ENCODE measurements at regions not wholly inside any gene's neighbourhood (a gene's known extent, or its start where the extent isn't known, plus 50 kb on each side); places are given as distances from the start of the nearest gene placed in this dataset.

GRCh38 chr11:119845756-119846155, 116.8 kb upstream of the NECTIN1 start:
- no peaks in the 10 kb centered on the region for H3K9me3 ChIP-seq (ENCODE audit: insufficient read depth, low read depth, low read length)
- no peaks in the 10 kb centered on the region for H3K36me3 ChIP-seq (ENCODE audit: insufficient read depth, low read length)
- H3K4me2 ChIP-seq (ENCODE audit: low read depth, low read length, poor library complexity, severe bottlenecking): no peak overlapping the region
- H4K20me1 ChIP-seq (ENCODE audit: insufficient read depth, low read length, poor library complexity, severe bottlenecking): no peaks in the 10 kb centered on the region
- no peak overlapping the region for H3K9ac ChIP-seq (ENCODE audit: low read depth, low read length, poor library complexity, severe bottlenecking)
- H3K9me2 ChIP-seq (replicated peaks; ENCODE audit: low read depth, low read length): no peaks in the 10 kb centered on the region
- no peaks in the 10 kb centered on the region for H3F3A ChIP-seq (ENCODE audit: low read depth)
- TF ChIP-seq CTCF (conservative IDR thresholded peaks at IDR 0.05; ENCODE audit: low read length) (no peak), EZH2phosphoT487 (IDR thresholded peaks at IDR 0.05; ENCODE audit: borderline replicate concordance) (no peak)
- H2AFZ ChIP-seq (ENCODE audit: low read length): no peak overlapping the region
- no peak overlapping the region for H3K4me3 ChIP-seq (ENCODE audit: low read length, poor library complexity, severe bottlenecking)
- no peaks in the 10 kb centered on the region for H3K79me2 ChIP-seq (ENCODE audit: insufficient read depth, low read length)
- H3K27me3 ChIP-seq (ENCODE audit: insufficient read depth, low read length, poor library complexity, severe bottlenecking): no peaks in the 10 kb centered on the region
- H3K4me1 ChIP-seq (ENCODE audit: insufficient read depth, low read length, poor library complexity, severe bottlenecking): no peaks in the 10 kb centered on the region

- H2AFZ ChIP-seq (ENCODE audit: low read length): no peak overlapping the region
- H3K27me3 ChIP-seq (ENCODE audit: insufficient read depth, low read length, poor library complexity, severe bottlenecking): no peaks in the 10 kb centered on the region
- no peaks in the 10 kb centered on the region for H3F3A ChIP-seq (ENCODE audit: low read depth)
- H3K36me3 ChIP-seq (ENCODE audit: insufficient read depth, low read length): no peaks in the 10 kb centered on the region
- no peaks in the 10 kb centered on the region for H3K9me3 ChIP-seq (ENCODE audit: insufficient read depth, low read depth, low read length)
- H3K9ac ChIP-seq (ENCODE audit: low read depth, low read length, poor library complexity, severe bottlenecking): no peak overlapping the region
- TF ChIP-seq CTCF (conservative IDR thresholded peaks at IDR 0.05; ENCODE audit: low read length) (no peak), EZH2phosphoT487 (IDR thresholded peaks at IDR 0.05; ENCODE audit: borderline replicate concordance) (no peak)
- no peaks in the 10 kb centered on the region for H3K79me2 ChIP-seq (ENCODE audit: insufficient read depth, low read length)
- no peaks in the 10 kb centered on the region for H3K9me2 ChIP-seq (replicated peaks; ENCODE audit: low read depth, low read length)
- no peaks in the 10 kb centered on the region for H3K4me1 ChIP-seq (ENCODE audit: insufficient read depth, low read length, poor library complexity, severe bottlenecking)
- H3K4me3 ChIP-seq (ENCODE audit: low read length, poor library complexity, severe bottlenecking): no peak overlapping the region
- no peaks in the 10 kb centered on the region for H4K20me1 ChIP-seq (ENCODE audit: insufficient read depth, low read length, poor library complexity, severe bottlenecking)
- H3K4me2 ChIP-seq (ENCODE audit: low read depth, low read length, poor library complexity, severe bottlenecking): no peak overlapping the region
Observed at GRCh38 chr11:119845305-119845704, 116.3 kb upstream of the NECTIN1 start.

- Histone ChIP-seq H3K9me2 (replicated peaks; ENCODE audit: low read depth, low read length) (no peaks in the 10 kb centered on the region), H2AFZ (ENCODE audit: low read length) (no peak overlapping the region), H3K79me2 (ENCODE audit: insufficient read depth, low read length) (no peaks in the 10 kb centered on the region), H3K4me1 (ENCODE audit: insufficient read depth, low read length, poor library complexity, severe bottlenecking) (no peaks in the 10 kb centered on the region), H3K9ac (ENCODE audit: low read depth, low read length, poor library complexity, severe bottlenecking) (no peak overlapping the region), H3K9me3 (ENCODE audit: insufficient read depth, low read depth, low read length) (no peaks in the 10 kb centered on the region), H3K4me2 (ENCODE audit: low read depth, low read length, poor library complexity, severe bottlenecking) (no peak overlapping the region), H4K20me1 (ENCODE audit: insufficient read depth, low read length, poor library complexity, severe bottlenecking) (no peaks in the 10 kb centered on the region), H3K27me3 (ENCODE audit: insufficient read depth, low read length, poor library complexity, severe bottlenecking) (no peaks in the 10 kb centered on the region), H3K4me3 (ENCODE audit: low read length, poor library complexity, severe bottlenecking) (no peak overlapping the region), H3K36me3 (ENCODE audit: insufficient read depth, low read length) (no peaks in the 10 kb centered on the region), H3F3A (ENCODE audit: low read depth) (no peaks in the 10 kb centered on the region)
- no peak for TF ChIP-seq EZH2phosphoT487 (IDR thresholded peaks at IDR 0.05; ENCODE audit: borderline replicate concordance)
- TF ChIP-seq CTCF (conservative IDR thresholded peaks at IDR 0.05; ENCODE audit: low read length): no peak
Observed at GRCh38 chr11:119844808-119845207, 115.8 kb upstream of the NECTIN1 start.

Measured in Loucy (cell line).